ENCODE measurements at regions not wholly inside any gene's neighbourhood (a gene's known extent, or its start where the extent isn't known, plus 50 kb on each side); places are given as distances from the start of the nearest gene placed in this dataset.
A peak's percentile ranks its signal among the peaks of the same experiment; 100 is the strongest.

DNA sequence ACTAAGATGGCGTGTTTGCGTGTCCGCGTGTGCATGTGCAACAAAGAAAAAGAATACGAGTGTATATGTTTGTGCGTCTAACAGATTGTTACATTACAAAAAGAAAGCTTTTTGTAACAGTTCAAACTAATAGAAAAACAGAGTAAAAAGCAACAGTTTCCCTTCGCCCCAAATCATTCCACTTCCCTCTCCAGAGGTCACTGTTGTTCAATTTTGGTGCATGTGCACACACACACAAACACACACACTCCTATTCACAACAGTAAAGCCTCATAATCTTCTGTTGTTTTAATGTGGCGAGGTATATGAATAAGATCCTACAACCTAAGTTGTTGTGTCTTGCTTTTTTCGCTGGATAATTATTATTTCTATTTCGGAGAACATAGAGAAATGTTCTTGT is 357.3 kb upstream of the SLC8A1 start:
- no peak for DNase-seq (ENCODE audit: low spot score)

DNA sequence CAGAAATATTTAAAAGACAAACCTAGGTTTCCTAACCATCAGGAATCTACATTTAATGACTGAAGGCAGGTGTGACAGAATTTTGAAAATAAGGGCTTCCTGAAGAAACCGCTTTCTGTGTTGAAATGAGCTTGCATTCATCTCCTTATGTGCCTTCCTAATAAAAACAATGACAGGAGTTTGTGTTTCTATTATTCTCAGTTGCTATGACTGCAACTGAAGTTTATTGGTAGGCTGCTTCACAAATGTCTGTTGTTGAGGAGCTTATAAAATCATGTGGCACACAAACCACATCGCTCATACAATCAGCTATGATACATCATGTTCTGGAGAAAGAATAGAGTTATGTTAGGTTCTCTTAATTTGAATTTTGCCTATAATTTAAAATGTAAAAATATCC is 362.7 kb upstream of the SLC8A1 start:
- no peak for DNase-seq (ENCODE audit: low spot score)

DNA sequence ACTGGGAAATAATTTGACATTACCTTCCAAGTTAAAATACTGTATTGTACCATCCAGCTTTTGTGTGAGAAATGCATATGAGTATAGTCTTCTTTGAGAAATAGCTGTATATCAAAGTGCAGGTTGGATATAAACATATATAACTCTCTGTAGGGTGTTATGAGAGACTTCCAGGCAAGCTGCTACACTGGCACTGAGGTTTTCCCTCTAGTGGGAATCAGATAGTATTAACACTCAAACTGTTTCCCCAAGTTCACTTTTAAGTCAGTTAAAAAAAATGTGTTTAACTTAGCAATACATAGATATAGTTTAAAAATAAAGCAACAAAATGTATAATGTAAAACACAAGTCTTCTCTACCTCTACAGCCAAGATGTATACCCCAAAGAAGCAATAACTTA is 368.4 kb upstream of the SLC8A1 start:
- DNase-seq (ENCODE audit: low spot score): no peak

DNA sequence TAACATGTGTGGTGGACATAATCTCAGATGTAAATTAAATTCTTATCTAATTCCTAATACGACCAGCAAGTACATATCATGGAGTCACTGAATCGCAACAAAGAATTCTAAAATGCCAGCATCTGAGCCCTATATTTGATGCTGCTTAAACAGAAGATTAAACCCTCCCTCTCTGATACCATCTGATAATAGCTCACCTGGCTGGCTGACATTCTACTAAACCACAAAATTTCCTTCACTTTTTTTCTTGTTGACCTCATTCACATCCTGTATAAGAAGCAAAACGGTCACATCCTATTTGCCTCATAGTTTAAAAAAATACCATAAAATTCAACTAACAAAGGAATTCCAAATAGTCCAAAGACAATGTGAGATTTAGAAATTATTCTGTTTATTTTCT is 371.6 kb upstream of the SLC8A1 start:
- DNase-seq (ENCODE audit: low spot score): no peak

DNA sequence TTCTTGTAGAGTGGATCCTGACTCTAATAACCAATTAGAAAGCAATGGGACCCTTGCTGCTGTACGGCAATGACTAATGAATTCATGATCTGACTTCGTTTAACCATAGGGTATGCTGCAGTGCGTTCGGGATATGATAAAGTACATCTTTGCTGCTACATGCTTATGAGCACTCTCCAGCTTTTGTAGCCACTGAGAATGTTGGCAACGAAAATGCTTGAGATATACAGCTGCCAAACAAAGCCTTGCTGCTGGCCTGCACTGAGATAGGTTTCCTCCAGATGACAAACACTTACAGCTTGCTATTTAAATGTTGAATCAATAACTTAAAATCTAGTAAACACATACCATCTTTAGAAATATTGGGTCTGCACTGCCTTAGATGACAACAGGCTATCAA is 372.4 kb upstream of the SLC8A1 start:
- no peak for DNase-seq (ENCODE audit: low spot score)

DNA sequence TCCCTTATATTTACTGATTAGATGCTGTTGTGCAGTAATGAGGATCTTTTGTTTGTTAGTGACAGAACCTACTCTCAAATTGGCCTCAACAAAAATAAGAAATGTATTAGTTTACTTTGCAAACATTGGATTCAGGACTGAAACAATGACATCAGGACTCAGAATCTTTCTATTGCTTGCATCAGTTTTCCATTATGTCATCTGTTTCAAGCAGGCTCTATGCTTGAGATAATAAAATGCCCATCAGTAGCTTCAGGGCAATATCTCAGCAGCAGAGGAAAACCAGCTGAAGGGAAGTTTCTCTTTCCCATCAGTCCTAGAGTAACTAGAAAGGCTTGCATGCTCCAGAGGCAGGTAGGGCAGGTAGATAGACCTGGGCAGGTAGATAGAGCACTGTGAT is 375.5 kb upstream of the SLC8A1 start:
- no peak for DNase-seq (ENCODE audit: low spot score)

DNA sequence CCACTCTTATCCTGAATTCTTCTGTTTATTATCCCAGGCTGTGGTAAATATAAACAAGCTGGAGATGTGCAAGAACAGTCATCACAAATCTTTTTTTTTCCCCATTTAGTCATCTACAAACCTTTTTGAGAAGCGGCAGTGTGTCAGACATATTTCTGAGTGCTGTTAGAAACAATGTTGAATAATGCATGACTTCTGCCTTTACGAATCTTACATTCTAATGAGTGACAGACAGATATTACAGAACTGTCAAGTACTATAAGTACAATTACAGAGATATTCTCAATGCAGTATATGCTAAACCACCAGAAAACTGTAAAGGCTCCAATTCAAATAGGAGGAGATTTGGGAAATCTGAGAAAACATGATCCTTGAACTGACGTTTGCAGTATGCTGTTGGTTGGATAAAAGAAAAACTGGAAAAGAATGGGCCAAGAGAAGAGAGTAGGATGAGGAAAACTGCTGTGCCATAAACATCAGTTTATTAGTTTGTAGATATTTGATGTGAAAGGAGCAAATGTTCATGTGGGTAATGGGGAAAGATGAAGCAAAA is 379.5 kb upstream of the SLC8A1 start:
- DNase-seq (ENCODE audit: low spot score): no peak

DNA sequence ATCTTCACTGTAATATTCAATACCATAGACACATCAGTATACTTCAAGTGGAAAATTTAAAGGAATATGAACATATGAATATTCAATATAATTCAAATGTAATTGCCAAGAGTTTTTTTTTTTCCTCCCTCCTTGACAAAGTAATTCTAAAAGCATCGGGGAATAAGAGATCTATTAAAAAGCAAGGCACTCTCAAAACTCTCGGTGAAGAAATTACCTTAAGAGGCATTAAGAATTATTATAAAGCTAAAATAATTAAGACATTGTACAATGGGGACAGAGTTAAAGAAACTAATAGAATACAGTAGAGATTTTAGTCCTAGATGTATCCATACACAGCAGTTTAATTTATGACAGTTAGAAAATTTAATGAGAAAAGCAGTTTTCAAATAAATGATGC is 390.0 kb upstream of the SLC8A1 start:
- no peak for DNase-seq (ENCODE audit: low spot score)

DNA sequence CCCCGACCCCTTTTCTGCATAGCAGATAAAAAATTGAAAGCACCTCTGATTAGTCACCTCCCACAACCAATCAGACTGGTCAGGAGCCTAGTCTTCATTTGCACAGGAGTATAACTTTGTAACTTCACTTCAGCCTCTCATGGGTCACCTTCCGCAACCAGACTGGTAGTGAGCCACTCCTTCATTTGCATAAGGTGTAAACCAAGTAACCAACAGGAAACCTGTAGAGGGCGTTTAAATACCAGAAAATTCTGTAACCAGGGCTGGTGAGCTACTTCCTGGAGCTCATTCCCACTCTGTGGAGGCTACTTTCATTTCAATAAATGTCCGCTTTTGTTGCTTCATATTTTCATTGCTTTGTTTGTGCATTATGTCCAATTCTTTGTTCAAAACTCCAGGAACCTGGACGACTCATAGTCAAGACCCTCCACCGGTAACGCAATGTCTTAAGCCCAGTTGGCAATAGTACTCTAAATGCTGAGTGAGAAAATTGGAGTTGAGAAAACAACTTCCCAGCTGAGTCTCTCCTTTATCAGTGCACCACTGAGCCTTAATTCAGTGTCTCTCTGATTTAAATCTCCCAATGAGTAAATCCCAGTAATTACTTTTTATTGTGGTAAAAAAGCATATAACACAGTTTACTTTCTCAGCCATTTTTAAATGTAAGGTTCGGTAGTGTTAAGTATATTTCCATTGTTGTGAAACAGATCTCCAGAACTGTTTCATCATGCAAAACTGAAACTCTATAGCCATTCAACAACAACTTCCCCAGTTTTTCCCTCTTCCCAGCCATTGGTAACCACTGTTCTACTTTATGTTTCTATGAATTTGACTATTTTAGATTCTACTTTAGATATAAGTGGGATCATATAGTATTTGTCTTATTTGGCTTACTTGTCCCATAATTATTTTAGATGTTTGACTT is 392.7 kb upstream of the SLC8A1 start:
- peak; percentile 7 for DNase-seq (ENCODE audit: low spot score)

DNA sequence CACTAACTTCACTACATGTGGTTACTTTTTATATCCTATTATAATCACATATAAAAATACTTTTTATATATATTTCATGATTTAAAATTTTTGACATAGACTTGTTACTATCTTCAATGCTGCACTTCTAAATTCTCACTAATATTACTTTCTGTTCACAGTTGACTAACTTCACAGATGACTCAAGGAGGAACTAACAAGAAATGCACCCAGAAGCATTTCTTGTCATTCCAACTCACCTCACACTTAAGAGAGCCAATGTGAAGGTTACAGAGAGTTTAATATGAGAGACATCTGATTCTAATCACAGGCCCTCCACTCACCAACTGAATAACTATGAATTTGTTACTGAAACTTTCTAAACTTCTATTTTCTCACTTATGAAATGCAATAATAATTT is 399.8 kb upstream of the SLC8A1 start:
- DNase-seq (ENCODE audit: low spot score): no peak

DNA sequence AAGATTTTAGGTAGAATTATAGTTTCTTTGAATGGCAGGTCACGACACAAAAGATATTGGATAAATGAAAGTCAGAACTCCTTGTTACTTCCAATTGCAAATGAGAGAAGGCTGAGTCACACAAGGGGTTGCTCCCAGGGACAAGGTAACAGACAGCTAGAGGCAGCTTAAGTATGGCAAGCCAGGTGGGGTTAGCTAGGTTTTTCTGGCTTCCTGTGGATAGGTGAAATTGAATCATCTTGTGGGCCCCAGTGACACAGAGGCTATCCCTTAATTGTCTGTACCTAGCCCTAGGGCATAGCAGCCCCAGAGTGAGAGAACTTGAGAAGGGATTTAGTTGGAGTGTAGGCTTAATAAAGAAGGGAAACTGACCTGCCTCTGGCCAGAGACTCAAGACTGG is 407.7 kb upstream of the SLC8A1 start:
- no peak for DNase-seq (ENCODE audit: low spot score)

DNA sequence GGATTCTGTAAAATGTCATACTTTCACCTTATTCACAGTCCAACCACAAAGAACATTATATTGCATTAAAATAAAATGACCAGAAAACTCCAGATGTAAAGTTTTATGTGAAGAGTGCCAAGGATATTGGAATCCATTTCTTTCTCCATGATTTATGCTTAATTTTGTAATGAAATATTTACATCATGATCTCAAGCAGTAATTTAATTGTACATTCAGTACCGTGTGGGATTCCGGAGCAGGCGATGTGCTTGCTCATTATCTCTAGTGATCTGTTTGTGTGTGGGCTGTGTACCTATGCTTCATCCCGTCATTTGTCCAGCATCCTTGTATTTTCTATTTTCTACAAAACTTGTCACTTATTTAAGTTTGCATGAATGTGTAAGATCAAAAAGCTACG is 415.9 kb upstream of the SLC8A1 start:
- DNase-seq (ENCODE audit: low spot score): no peak

DNA sequence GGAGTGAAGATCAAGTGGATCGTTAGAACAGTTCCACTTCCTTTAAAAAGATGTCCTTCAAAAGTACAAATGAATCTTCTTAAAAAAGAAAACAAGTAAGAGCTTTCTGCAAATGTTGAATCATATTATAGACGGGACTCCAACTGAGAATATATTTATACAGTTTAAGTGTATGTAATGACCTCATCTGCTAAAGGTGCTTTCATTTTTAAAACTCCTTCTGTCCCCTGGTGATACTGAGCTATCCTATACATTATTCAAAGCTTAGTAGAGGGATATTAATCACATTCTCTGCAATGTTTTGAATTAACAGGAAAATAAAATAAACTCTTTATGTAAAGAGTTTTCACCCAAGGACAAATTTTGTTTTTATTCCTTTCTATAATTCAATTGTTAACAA is 420.7 kb upstream of the SLC8A1 start:
- DNase-seq (ENCODE audit: low spot score): no peak

DNA sequence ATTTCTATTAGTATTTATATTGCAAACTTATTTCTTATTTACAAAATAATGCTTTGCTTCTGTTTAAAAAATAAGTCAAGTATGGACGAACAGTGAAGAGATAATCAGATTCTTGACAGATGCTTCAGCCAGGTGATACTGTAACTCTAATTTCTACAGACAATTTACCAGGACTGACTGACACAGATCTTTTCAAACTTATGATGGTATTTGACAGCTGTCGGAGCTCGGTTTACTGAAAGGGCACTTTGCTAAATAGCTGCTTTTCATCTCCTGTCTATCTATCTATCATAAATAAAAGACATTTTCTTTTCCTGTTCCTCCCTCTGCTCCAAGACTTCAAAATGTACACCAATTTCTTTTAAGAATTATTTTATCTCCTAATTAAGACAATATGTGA is 422.5 kb upstream of the SLC8A1 start:
- DNase-seq (ENCODE audit: low spot score): no peak

DNA sequence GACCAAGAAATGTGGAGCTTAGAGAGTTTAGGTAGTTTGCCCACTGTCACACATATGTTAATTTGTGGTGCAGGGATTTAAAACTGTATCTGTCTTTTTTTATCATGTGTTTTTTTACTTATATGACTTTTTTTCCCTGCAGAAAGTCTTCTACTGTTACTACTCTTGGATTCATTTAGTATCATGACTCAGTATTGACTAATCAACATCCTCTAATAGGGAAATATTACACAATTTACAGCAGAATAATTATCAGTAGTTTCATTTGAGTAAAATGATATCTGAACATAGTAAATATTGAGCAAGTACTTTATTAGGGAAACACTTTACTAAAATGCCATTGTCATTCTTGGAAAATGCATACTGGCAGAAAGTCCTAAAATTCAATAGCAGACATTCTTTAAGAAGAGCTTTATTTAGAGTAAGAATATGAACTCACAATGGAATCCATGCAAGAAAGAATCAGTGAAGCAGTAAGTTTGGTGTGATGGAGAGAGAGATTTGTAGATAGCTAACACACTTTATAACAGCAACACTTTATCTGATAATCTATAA is 425.9 kb upstream of the SLC8A1 start:
- no peak for DNase-seq (ENCODE audit: low spot score)

DNA sequence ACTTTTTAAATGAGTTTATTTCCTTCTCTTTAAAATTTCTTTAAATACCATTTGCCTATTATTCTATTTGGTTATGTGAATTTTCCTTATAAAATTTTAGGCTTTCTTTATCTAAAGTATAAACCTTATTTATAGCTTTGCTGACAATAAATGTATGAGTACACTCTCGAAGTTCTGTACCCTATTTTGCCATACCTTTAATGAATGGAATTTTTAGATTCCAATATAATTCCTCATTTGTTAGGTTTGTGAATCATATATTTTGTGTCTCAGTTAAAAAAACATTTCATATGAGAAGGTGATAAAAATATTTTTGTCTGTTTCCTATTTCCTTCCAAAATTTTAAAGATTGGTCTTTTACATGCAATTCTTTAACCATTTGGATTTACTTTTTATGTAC is 427.4 kb upstream of the SLC8A1 start:
- DNase-seq (ENCODE audit: low spot score): no peak

DNA sequence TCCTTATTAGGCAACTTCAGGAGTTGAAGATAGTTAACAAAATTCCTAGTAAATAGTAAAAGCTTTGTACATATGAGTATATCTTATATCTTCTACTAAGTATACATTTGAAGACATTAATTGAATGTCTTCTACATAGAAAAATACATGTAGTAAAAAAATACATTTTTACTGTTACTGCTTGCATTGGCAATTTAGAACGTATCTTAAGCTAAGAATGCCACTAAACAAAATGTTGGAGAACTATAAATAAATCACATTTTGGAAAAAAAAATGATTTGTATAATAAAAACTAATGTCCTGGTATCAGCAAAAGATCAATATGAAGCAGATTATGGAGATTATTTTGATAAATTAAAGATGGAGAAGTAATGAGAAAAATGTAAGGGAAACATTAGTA is 434.2 kb upstream of the SLC8A1 start:
- DNase-seq (ENCODE audit: low spot score): no peak

DNA sequence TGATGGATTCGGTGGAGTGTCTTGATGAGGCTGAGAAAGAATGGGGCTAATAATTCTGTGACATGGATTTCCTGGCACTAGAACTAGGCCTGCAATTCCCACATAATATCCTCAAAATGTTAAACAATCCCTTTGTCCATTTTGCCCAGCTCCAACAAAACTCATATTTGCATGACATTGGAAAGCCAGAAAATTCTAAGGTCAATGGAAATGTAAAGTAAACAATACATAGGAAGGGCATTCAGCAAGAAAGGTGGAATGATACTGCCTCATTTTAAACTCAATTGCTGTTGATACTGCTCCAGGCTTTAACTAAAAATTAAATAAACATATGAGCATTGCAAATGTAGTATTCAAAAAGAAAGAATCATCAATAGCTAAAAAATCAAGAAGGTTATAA is 434.8 kb upstream of the SLC8A1 start:
- DNase-seq (ENCODE audit: low spot score): no peak

DNA sequence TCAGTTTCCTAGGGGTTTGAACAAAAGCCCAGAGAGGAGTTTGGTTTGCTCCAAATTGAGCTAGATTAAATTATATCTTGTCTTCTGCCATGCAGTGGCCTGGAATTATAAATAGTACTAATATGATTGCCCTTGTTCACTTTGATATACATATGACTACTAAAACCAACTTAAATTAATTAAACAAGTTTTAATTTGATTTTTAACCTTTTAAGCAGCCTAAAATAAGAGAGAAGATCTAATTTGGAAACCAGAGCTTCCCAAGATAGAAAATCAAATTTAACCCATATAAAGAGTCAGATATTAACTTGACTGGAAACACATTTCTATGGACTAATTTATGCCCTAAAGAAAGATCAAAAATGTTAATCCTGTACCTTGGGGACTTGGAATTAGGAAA is 444.5 kb upstream of the SLC8A1 start:
- DNase-seq (ENCODE audit: low spot score): no peak

DNA sequence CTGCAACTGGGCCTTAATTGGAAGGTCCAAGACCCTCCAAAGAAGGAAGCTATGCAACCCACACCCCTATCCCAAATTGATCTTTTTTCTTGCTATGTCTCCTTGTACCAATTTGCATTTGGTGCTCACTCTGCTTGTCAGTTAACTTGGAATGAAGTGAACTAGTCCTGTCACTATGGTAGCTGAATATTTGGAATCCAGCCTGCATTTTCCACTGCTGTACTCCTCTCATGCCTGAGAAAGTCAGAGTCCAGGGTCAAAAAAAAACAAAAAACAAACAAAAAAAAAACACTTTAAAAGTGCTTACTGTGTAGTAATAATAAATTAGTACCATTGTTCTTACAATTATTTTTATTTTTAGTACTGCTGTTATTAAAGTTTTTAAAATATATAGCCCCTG is 462.8 kb upstream of the SLC8A1 start:
- no peak for DNase-seq (ENCODE audit: low spot score)

DNA sequence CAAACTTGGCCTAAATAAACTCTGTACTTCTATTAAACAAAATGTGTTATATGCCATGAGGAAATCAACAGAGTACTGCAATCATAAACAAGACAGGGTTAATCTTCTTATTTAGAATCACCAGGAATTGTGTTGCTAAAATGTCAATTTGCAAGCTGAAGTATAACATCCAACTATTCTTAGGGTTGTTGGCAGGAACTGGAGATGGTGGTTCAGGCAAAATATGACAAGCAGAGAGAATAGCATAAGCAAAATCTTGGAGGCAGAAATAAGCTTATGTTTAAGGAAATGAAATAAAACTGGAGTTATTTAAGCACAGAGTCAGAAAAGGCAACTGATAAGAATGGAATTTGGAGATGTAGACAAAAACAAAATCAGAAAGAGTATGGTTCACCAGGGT is 463.8 kb upstream of the SLC8A1 start:
- DNase-seq (ENCODE audit: low spot score): no peak

DNA sequence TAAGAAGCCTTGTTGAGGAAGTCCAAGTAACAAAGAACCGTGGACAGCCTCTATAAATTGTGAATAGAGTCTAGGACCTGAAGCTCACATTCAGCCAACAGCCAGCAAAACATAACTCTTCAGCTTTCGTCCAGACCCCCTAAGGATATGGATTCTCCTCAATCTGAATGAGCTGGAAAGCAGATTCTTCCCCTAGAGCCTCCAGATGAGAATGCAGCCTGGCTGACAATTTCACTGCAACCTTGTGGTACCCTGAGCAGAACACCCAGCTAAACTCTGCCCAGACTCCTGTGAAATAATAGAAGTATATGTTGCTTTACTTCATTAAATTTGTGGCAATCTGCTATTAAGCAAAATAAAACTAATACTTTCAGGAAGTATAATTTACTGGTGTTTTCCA is 483.5 kb upstream of the SLC8A1 start:
- DNase-seq (ENCODE audit: low spot score): no peak

DNA sequence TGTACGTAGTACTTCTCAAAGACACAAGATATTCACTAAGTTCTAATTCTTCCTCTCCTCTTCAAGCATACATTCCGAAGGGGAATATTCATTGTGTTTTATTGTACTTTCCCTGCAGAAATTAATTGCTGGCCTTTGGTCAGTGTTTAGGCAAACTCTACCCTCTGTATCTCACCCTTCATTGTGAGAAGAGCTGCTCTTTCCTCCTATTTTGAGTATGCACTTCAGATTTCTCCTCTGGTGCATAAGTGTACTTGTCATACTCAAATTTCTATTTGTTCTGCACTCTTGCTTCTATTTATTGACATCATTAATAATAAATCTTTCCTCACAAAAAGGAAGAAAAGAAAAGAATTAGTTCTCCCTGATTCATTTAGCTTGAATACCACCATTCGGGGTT is 485.4 kb upstream of the SLC8A1 start:
- no peak for DNase-seq (ENCODE audit: low spot score)

DNA sequence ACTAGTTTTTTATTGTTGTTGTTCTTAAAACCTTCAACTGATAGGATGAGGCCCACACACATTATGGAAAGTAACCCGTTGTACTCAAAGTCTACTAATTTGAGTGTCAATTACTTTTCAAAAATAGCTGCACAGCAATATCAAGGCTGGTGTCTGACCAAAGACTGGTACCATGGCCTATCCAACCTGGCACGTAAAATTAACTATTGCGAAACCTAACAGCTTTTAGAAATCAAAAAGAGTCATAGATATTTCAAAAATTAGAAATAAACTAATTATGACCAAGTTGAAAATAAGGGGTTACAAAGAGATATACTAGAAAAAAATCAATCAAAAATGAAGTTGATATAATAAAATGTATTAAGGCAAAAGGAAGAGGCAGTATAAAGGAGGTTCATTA is 501.5 kb upstream of the SLC8A1 start:
- no peak for DNase-seq (ENCODE audit: low spot score)
